OCI-LY7 (cell line): ENCODE measurements at regions not wholly inside any gene's neighbourhood (a gene's known extent, or its start where the extent isn't known, plus 50 kb on each side); places are given as distances from the start of the nearest gene placed in this dataset.

Experiments
- EZH2phosphoT487 ChIP-seq: fragments of 200-600 bp; sonication (generic); IDR thresholded peaks from 2 replicates; pipeline ENCODE4 v1.6.1; 2018; ENCODE audit warnings: low read depth, borderline replicate concordance, mild to moderate bottlenecking, mixed run types, antibody characterized with exemption, low read length, moderate library complexity, mixed read lengths
- TF ChIP-seq, protein P1 (sequence below): fragments of 200-600 bp; sonication (generic); conservative IDR thresholded peaks from 2 replicates; pipeline ENCODE4 v1.5.1; 2014; ENCODE audit warnings: mild to moderate bottlenecking, antibody characterized with exemption, low read length, moderate library complexity, mixed read lengths

GRCh38 chr6:19549109-19549508 is 288.1 kb upstream of the ID4 start:
- TF ChIP-seq, protein P1, sequence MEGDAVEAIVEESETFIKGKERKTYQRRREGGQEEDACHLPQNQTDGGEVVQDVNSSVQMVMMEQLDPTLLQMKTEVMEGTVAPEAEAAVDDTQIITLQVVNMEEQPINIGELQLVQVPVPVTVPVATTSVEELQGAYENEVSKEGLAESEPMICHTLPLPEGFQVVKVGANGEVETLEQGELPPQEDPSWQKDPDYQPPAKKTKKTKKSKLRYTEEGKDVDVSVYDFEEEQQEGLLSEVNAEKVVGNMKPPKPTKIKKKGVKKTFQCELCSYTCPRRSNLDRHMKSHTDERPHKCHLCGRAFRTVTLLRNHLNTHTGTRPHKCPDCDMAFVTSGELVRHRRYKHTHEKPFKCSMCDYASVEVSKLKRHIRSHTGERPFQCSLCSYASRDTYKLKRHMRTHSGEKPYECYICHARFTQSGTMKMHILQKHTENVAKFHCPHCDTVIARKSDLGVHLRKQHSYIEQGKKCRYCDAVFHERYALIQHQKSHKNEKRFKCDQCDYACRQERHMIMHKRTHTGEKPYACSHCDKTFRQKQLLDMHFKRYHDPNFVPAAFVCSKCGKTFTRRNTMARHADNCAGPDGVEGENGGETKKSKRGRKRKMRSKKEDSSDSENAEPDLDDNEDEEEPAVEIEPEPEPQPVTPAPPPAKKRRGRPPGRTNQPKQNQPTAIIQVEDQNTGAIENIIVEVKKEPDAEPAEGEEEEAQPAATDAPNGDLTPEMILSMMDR, result peak; percentile 68
- TF ChIP-seq EZH2phosphoT487, result no peak
